Stimulated activated CD8-positive, alpha-beta memory T cell treated with anti-CD3 and anti-CD28 coated beads, Interleukin-4, amount 100 ng/mL, for 24 hours (primary cell): ENCODE measurements at regions not wholly inside any gene's neighbourhood (a gene's known extent, or its start where the extent isn't known, plus 50 kb on each side); places are given as distances from the start of the nearest gene placed in this dataset.
"Not testable (repeated sequence)": the region's sequence is repeated elsewhere in the genome, so short reads cannot be mapped to it uniquely, and the experiment has no call there.

Experiments
- DNase-seq: peaks from one replicate; pipeline ENCODE4 v3.0.0-alpha.2; 2020; ENCODE audit warnings: low read depth

- DNase-seq: no peak
Measured at GRCh38 chr2:238521002-238521401, 94.3 kb downstream of the ASB1 start.

- DNase-seq: no peak
Measured at GRCh38 chr2:238521870-238522269, 95.1 kb downstream of the ASB1 start.

GRCh38 chr2:238523158-238524110 lies 96.7 kb downstream of the ASB1 start:
- DNase-seq: no peak

GRCh38 chr2:238524426-238524983 lies 97.8 kb downstream of the ASB1 start:
- no peak for DNase-seq

- no peak for DNase-seq
Measured at GRCh38 chr2:238525990-238526389, 99.3 kb downstream of the ASB1 start.

GRCh38 chr2:238527565-238527964 lies 100.8 kb downstream of the ASB1 start:
- DNase-seq: no peak

- no peak for DNase-seq
Measured at GRCh38 chr2:238528953-238529781, 102.4 kb downstream of the ASB1 start.

- DNase-seq: not testable (repeated sequence)
Measured at GRCh38 chr2:238531017-238531645, 104.4 kb downstream of the ASB1 start.

GRCh38 chr2:238543732-238544131 lies 117.0 kb downstream of the ASB1 start:
- not testable (repeated sequence) for DNase-seq

- DNase-seq: no peak
Measured at GRCh38 chr2:238548902-238549462, 122.3 kb downstream of the ASB1 start.

- no peak for DNase-seq
Measured at GRCh38 chr2:238549866-238550265, 123.1 kb downstream of the ASB1 start.

- no peak for DNase-seq
Measured at GRCh38 chr2:238551091-238551490, 124.4 kb downstream of the ASB1 start.

- no peak for DNase-seq
Measured at GRCh38 chr2:238552226-238552625, 125.5 kb downstream of the ASB1 start.

GRCh38 chr2:238553159-238553558 lies 126.4 kb downstream of the ASB1 start:
- DNase-seq: no peak

- no peak for DNase-seq
Measured at GRCh38 chr2:238554468-238555315, 128.0 kb downstream of the ASB1 start.

GRCh38 chr2:238555786-238556542 lies 129.2 kb downstream of the ASB1 start:
- DNase-seq: no peak

- no peak for DNase-seq
Measured at GRCh38 chr2:238557431-238557830, 130.7 kb downstream of the ASB1 start.

- no peak for DNase-seq
Measured at GRCh38 chr2:238557936-238558335, 131.2 kb downstream of the ASB1 start.

GRCh38 chr2:238558456-238559099 lies 131.9 kb downstream of the ASB1 start:
- DNase-seq: no peak

GRCh38 chr2:238560234-238560633 lies 133.5 kb downstream of the ASB1 start:
- no peak for DNase-seq
